Esophagus muscularis mucosa (tissue), 4 donors: ENCODE measurements at regions not wholly inside any gene's neighbourhood (a gene's known extent, or its start where the extent isn't known, plus 50 kb on each side); places are given as distances from the start of the nearest gene placed in this dataset.

Experiments
- CTCF ChIP-seq, 3 experiments: fragments of 200-600 bp in 2 of 3; fragments of 450-650 bp in 1 of 3; sonication (generic) in 2 of 3; IDR thresholded peaks; one replicate each; pipeline ENCODE4 v1.5.1; 2017 to 2019; ENCODE audit warnings: antibody characterized with exemption in 3 of 3, mild to moderate bottlenecking in 2 of 3, moderate library complexity in 1 of 3
- EP300 ChIP-seq: sonication (generic); formaldehyde crosslinking; IDR thresholded peaks from one replicate; pipeline ENCODE4 v1.6.1; 2017; ENCODE audit warnings: antibody characterized with exemption
- POLR2A ChIP-seq: fragments of 450-650 bp; IDR thresholded peaks from one replicate; pipeline ENCODE4 v1.6.1; 2017; ENCODE audit warnings: antibody characterized with exemption, moderate library complexity, mild to moderate bottlenecking, low read depth
- POLR2AphosphoS5 ChIP-seq, 2 donors: sonication (generic); formaldehyde crosslinking; IDR thresholded peaks; one replicate each; pipeline ENCODE4 v1.6.1; 2017; ENCODE audit warnings: antibody characterized with exemption in 2 of 2

- no peak for TF ChIP-seq CTCF (IDR thresholded peaks at IDR 0.05)
- TF ChIP-seq POLR2A: no peak
- no peak for TF ChIP-seq EP300
- TF ChIP-seq POLR2AphosphoS5 (IDR thresholded peaks at IDR 0.05): no peak
Observed at GRCh38 chr5:2441495-2442180, 309.8 kb downstream of the IRX2 start.
